ENCODE measurements at regions not wholly inside any gene's neighbourhood (a gene's known extent, or its start where the extent isn't known, plus 50 kb on each side); places are given as distances from the start of the nearest gene placed in this dataset.
A peak's percentile ranks its signal among the peaks of the same experiment; 100 is the strongest.

- no peak for DNase-seq (ENCODE audit: low spot score)
- 44% methylated on average over 4 of the region's 4 CpGs for WGBS (ENCODE audit: low lambda C conversion rate, missing lambda C conversion rate)
- H3K36me3 ChIP-seq (replicated peaks; ENCODE audit: insufficient read depth, low read depth): no peaks in the 10 kb centered on the region
- H3K27ac ChIP-seq: no peak overlapping the region
- no peaks in the 10 kb centered on the region for H3K9me3 ChIP-seq (ENCODE audit: low read depth)
- H3K4me2 ChIP-seq: no peak overlapping the region
- H3K9me2 ChIP-seq (replicated peaks; ENCODE audit: insufficient read depth): no peaks in the 10 kb centered on the region
- H3K79me2 ChIP-seq: no peaks in the 10 kb centered on the region
- H3K27me3 ChIP-seq: no peaks in the 10 kb centered on the region
- no peak overlapping the region for H3K4me3 ChIP-seq
- no peak overlapping the region for H2AFZ ChIP-seq
- no peaks in the 10 kb centered on the region for H4K20me1 ChIP-seq (ENCODE audit: insufficient read depth, poor library complexity, severe bottlenecking)
- no peaks in the 10 kb centered on the region for H3K4me1 ChIP-seq (ENCODE audit: insufficient read depth)
- no peak for TF ChIP-seq EZH2 (IDR thresholded peaks at IDR 0.05; ENCODE audit: borderline replicate concordance)
- TF ChIP-seq CTCF (IDR thresholded peaks at IDR 0.05; ENCODE audit: poor library complexity): no peak
- TF ChIP-seq EZH2phosphoT487 (IDR thresholded peaks at IDR 0.05; ENCODE audit: low read depth, severe bottlenecking, unreplicated experiment): no peak
These were observed 931.5 kb downstream of the CCSER2 start for GRCh38 chr10:85259908-85260307.

- H3K27me3 ChIP-seq: no peaks in the 10 kb centered on the region
- TF ChIP-seq CTCF (IDR thresholded peaks at IDR 0.05; ENCODE audit: poor library complexity) (no peak), EZH2phosphoT487 (IDR thresholded peaks at IDR 0.05; ENCODE audit: low read depth, severe bottlenecking, unreplicated experiment) (no peak), EZH2 (IDR thresholded peaks at IDR 0.05; ENCODE audit: borderline replicate concordance) (no peak)
- H3K36me3 ChIP-seq (replicated peaks; ENCODE audit: insufficient read depth, low read depth): no peaks in the 10 kb centered on the region
- no peaks in the 10 kb centered on the region for H4K20me1 ChIP-seq (ENCODE audit: insufficient read depth, poor library complexity, severe bottlenecking)
- H3K9me3 ChIP-seq (ENCODE audit: low read depth): no peaks in the 10 kb centered on the region
- no peaks in the 10 kb centered on the region for H3K79me2 ChIP-seq
- H2AFZ ChIP-seq: no peak overlapping the region
- H3K4me2 ChIP-seq: no peak overlapping the region
- no peaks in the 10 kb centered on the region for H3K9me2 ChIP-seq (replicated peaks; ENCODE audit: insufficient read depth)
- no peaks in the 10 kb centered on the region for H3K4me1 ChIP-seq (ENCODE audit: insufficient read depth)
- no peak for DNase-seq (ENCODE audit: low spot score)
- H3K27ac ChIP-seq: no peak overlapping the region
- H3K4me3 ChIP-seq: no peak overlapping the region
These were observed 934.6 kb downstream of the CCSER2 start for GRCh38 chr10:85262992-85263391.

GRCh38 chr10:85265121-85265520, 936.7 kb downstream of the CCSER2 start:
- no peaks in the 10 kb centered on the region for H3K4me1 ChIP-seq (ENCODE audit: insufficient read depth)
- H3K4me2 ChIP-seq: no peak overlapping the region
- no peaks in the 10 kb centered on the region for H4K20me1 ChIP-seq (ENCODE audit: insufficient read depth, poor library complexity, severe bottlenecking)
- TF ChIP-seq EZH2phosphoT487 (IDR thresholded peaks at IDR 0.05; ENCODE audit: low read depth, severe bottlenecking, unreplicated experiment) (no peak), EZH2 (IDR thresholded peaks at IDR 0.05; ENCODE audit: borderline replicate concordance) (no peak), CTCF (IDR thresholded peaks at IDR 0.05; ENCODE audit: poor library complexity) (no peak)
- H3K9me2 ChIP-seq (replicated peaks; ENCODE audit: insufficient read depth): no peaks in the 10 kb centered on the region
- H3K9me3 ChIP-seq (ENCODE audit: low read depth): no peaks in the 10 kb centered on the region
- H2AFZ ChIP-seq: no peak overlapping the region
- DNase-seq (ENCODE audit: low spot score): no peak
- H3K4me3 ChIP-seq: no peak overlapping the region
- H3K79me2 ChIP-seq: no peaks in the 10 kb centered on the region
- H3K27ac ChIP-seq: no peak overlapping the region
- H3K36me3 ChIP-seq (replicated peaks; ENCODE audit: insufficient read depth, low read depth): no peaks in the 10 kb centered on the region
- H3K27me3 ChIP-seq: no peaks in the 10 kb centered on the region

GRCh38 chr10:85266808-85267207, 938.4 kb downstream of the CCSER2 start:
- no peak for DNase-seq (ENCODE audit: low spot score)
- Histone ChIP-seq H3K9me3 (ENCODE audit: low read depth) (no peaks in the 10 kb centered on the region), H2AFZ (no peak overlapping the region), H3K27ac (peak overlapping the region; percentile 30), H3K4me2 (no peak overlapping the region), H3K9me2 (replicated peaks; ENCODE audit: insufficient read depth) (no peaks in the 10 kb centered on the region), H3K4me3 (no peak overlapping the region), H3K27me3 (no peaks in the 10 kb centered on the region), H3K79me2 (no peaks in the 10 kb centered on the region), H4K20me1 (ENCODE audit: insufficient read depth, poor library complexity, severe bottlenecking) (no peaks in the 10 kb centered on the region), H3K36me3 (replicated peaks; ENCODE audit: insufficient read depth, low read depth) (no peaks in the 10 kb centered on the region), H3K4me1 (ENCODE audit: insufficient read depth) (no peaks in the 10 kb centered on the region)
- 63% methylated on average over 1 of the region's 1 CpG for WGBS (ENCODE audit: low lambda C conversion rate, missing lambda C conversion rate)
- TF ChIP-seq EZH2 (IDR thresholded peaks at IDR 0.05; ENCODE audit: borderline replicate concordance) (no peak), CTCF (IDR thresholded peaks at IDR 0.05; ENCODE audit: poor library complexity) (no peak), EZH2phosphoT487 (IDR thresholded peaks at IDR 0.05; ENCODE audit: low read depth, severe bottlenecking, unreplicated experiment) (no peak)
